SIG-M5 treated with dmso at 0.1 percent for 504 hours (cell line): ENCODE measurements at regions not wholly inside any gene's neighbourhood (a gene's known extent, or its start where the extent isn't known, plus 50 kb on each side); places are given as distances from the start of the nearest gene placed in this dataset.
"Not testable (repeated sequence)": the region's sequence is repeated elsewhere in the genome, so short reads cannot be mapped to it uniquely, and the experiment has no call there.

Experiments
- DNase-seq: peaks from one replicate; lab custom pipeline; 2025; ENCODE audit not compliant: unreplicated experiment; lab: John Stamatoyannopoulos, UW

- DNase-seq = no peak
These were observed 960.0 kb downstream of the PLA2G4A start for GRCh38 chr1:187788718-187789117.

DNA sequence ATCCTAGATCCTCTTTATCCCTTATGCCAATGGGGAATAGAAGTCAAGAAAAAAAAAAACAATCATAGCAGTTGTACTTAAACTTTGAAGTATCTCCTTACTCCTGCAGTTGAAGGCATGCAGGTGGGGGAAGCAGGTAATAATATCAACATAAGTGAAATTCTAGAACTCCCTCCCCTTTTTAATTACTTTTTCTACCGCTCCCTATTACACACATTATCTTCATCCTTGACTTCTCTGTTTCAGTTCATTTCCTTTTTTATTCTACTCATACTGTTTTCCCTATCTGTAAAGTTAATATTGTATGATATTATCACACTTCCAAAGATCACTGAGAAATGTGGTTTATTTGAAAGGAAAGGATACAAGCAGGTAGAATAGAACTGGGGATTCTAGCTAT is 962.0 kb downstream of the PLA2G4A start:
- DNase-seq = no peak

DNA sequence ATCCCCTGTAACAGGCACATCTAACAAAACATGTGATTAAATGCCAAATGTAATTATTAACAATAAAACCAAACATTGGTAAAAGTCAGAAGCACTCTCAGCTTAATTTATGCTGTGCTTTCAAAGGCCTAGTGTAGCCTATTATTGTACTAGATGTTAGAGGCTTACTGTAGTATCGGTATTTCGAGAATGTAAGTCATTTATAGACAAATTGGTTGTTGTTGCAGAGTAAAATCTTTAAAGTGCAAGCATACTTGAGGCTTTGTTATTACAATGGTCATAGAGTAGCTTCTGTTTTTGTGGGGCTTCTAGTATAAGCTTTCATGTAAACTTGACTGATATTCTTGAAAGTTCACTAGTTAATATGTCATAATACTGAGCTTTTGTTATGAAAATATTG is 965.8 kb downstream of the PLA2G4A start:
- DNase-seq = no peak

- DNase-seq = no peak
These were observed 980.8 kb downstream of the PLA2G4A start for GRCh38 chr1:187809549-187809948.

DNA sequence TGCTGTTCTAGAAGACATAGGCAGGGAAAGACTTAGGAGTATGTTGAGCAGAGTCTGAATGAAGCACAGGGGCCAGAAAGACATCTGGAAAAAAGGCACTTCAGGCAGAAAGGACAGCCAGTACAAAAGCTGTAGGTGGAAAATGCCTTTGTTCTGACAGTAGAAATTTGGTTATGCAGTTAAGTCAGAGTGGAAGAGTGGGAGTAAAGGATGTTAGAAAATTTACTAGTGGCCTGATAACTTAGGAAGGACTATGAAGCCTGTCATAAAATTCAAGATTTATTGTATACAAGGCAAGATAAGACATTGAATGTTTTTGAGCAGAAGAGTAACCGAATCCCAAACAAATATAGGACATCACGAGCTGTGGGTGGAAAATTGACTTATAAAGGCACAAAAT is 987.9 kb downstream of the PLA2G4A start:
- DNase-seq = no peak

DNA sequence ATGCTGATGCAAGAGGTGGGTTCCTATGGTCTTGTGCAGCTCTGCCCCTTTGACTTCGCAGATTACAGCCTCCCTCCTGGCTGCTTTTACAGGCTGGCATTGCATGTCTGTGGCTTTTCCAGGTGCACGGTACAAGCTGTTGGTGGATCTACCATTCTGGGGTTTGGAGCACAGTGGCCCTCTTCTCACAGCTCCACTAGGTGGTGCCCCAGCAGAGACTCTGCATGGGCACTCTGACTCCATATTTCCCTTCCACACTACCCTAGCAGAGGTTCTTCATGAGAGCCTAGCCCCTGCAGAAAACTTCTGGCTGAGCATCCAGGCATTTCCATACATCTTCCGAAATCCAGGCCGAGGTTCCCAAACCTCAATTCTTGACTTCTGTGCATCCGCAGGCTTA is 989.0 kb downstream of the PLA2G4A start:
- no peak for DNase-seq

- DNase-seq = no peak
These were observed 990.3 kb downstream of the PLA2G4A start for GRCh38 chr1:187819086-187819485.

DNA sequence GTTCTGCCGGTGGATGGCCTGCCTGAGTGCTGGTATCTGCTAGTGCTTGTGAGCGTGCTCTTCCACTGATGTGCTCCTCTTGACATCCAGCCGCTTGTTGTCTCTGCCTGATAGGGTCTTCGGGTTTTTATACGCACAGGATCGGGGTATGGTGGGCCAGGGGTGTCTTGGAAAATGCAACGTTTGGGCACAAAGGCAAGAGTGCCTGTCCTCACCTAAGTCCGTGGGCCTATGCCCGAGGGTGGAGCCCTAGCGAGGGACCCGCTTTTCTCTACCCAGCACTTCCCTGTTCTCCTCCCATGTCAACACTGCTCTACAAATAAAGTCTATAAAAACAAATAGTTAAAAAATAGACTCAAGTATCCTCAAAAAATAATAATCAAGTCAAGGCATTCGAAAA is 1007.8 kb downstream of the PLA2G4A start:
- DNase-seq = no peak

DNA sequence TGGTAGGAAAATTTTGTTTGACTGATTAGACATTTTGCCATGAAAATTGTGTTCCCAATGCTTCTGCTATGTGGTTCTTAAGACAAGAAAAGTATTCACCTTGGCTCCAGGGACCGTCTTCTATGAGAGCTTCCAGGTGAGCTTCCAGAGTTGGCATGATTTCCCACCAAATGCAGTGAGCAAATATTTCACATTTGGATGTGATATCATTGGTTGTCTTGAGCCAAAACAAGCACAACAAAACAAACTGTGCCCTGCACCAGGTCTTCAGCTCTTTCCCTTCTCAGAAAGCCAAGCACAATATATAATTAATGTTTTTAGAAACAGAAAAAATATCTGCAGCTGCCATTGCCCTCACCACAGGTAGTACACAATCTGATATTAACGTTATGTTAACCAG is 1009.0 kb downstream of the PLA2G4A start:
- no peak for DNase-seq

DNA sequence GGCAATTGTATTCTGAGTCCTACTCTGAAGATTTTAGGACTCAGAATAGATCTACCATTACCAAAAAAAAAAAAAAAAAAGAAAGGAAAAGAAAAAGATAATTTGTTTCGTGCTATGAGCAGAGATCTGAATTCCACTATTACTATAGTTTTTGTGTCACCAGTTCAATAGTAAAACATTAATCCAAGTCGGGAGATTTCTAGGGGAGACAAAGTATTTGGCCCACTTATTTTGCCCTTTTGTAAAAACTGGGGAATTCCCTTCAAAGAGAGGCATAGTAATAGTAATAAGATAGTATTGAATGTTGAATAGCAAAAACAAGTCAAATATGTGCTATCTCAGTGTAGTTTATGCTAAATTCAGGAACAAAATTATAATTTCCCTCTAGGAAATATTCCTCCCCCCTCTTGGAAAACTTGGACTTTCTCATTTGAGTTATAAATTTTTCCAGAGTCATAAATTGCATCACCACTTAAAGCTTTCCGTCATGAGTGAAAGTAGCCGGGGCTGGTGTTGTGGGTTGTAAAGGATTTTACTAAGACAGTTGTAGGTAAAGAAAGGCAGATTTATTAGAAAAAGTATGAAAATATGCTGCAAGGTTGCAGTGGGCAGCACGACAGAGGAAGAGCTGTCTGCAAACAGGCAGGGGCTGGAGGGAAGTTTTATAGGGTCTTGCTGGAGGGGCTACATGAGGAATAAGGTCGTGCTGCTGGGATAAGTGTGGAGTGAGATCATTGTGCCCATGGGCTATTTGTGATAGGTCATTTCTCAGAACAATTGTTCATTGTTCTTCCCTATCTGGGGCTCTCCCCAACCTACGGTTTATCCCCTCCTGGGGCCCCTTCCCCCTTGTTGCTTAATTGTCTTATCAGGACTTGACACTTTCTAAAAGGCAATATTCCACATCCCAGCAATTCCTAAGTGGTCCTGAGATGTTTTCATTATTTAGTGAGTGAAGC is 1009.9 kb downstream of the PLA2G4A start:
- no peak for DNase-seq

- DNase-seq = peak; percentile 61
These were observed 1011.1 kb downstream of the PLA2G4A start for GRCh38 chr1:187839873-187840272.

DNA sequence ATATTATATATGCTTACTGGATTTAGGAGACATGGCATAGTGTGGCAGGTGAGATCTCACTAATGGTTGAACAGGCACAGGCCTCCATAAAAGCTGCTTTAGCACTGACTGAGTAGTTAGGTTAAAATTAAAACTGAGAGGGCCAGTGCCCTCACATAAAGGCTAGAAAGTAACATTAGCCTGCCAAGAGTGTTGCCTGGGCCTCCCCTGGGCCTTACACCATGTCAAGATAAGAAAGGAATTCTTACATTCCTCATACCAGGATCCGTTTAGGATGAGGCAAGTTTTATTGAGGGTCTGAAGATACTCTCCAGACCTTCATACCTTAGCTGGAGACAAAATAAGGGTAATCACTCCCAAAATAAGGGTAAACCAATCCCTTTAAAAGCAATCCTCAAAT is 1011.8 kb downstream of the PLA2G4A start:
- no peak for DNase-seq

- no peak for DNase-seq
These were observed 1013.8 kb downstream of the PLA2G4A start for GRCh38 chr1:187842406-187843165.

DNA sequence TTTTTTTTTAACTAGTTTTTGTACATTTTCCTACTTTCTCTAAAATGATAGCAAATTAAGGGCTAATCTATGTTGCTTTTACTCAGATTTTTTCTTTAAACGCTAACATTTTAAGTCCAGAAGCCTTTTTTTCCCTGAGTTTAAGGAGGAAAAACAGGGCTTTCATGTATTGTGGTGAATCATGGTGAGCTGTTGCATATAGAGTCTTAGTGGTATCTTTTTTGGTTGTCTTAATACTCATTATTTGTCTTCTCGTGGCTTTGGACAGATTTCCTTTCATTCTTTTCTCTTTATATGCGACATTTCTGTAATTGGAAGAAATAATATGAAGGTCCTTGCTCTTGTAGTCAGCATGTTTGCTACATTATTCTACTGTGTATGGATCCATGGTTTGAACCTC is 1015.6 kb downstream of the PLA2G4A start:
- no peak for DNase-seq

GRCh38 chr1:187847531-187847930 is 1018.8 kb downstream of the PLA2G4A start:
- no peak for DNase-seq

- DNase-seq = no peak
These were observed 1019.6 kb downstream of the PLA2G4A start for GRCh38 chr1:187848321-187848720.

DNA sequence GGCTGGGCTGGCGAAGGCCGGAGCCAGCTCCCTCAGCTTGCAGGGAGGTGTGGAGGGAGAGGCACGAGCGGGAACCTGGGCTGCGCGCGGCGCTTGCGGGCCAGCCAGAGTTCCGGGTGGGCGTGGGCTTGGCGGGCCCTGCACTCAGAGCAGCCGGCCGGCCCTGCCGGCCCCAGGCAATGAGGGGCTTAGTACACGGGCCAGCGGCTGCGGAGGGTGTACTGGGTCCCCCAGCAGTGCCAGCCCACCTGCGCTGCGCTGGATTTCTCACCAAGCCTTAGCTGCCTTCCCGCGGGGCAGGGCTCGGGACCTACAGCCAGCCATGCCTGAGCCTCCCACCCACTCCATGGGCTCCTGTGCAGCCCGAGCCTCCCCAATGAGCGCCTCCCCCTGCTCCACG is 1021.4 kb downstream of the PLA2G4A start:
- DNase-seq = not testable (repeated sequence)

GRCh38 chr1:187853505-187853904 is 1024.8 kb downstream of the PLA2G4A start:
- DNase-seq = no peak

GRCh38 chr1:187854457-187854856 is 1025.7 kb downstream of the PLA2G4A start:
- DNase-seq = peak; percentile 38

GRCh38 chr1:187862506-187862905 is 1033.8 kb downstream of the PLA2G4A start:
- no peak for DNase-seq

DNA sequence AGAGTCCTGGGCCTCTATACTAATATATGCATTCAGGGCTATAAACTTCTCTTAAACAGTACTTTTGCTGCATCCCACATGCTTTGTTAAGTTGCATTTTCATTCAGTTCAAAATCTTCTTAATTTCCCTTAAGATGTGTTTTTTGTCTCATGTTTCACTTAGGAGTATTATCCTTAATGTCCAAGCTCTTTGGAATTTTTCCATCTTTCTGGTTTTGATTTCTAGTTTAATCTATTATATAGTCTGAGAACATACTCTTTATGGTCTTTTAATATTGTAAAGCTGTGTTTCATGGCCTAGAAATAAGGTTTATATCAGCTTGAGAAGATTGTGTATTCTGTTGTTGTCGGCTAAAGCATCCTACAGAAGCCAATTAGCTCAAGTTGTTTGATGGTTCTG is 1041.8 kb downstream of the PLA2G4A start:
- DNase-seq = no peak

DNA sequence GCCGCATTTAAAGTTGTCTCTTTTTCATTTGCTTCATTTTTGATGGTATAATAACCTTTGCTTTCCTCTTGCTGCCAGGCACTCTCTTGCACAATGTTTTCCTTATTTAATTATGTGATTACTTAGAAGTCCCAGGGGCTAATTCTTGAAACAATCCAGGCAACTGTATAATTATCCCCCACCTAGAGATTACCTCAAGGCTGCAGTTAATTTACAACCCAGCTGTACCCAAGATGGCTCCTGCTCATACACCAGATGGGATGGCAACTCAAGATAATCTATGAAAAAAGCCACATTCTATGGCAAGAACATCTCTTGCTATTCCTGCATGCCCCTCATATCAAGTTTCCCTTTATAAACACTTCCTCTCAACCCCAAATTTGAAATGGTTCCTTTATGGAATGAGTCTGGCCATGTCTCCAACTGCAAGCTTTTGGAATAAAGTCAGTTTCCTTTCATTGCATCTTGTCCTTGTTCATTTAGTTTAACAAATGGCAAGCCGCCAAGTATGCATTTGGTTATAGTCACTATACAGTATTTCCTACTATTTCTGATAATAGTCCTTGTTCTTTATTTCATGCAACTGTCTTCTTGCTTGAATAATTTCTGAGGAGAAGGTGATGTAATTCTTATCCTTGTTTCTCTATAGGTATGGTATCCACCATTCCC is 1042.6 kb downstream of the PLA2G4A start:
- no peak for DNase-seq
